ENCODE measurements at regions not wholly inside any gene's neighbourhood (a gene's known extent, or its start where the extent isn't known, plus 50 kb on each side); places are given as distances from the start of the nearest gene placed in this dataset.

DNA sequence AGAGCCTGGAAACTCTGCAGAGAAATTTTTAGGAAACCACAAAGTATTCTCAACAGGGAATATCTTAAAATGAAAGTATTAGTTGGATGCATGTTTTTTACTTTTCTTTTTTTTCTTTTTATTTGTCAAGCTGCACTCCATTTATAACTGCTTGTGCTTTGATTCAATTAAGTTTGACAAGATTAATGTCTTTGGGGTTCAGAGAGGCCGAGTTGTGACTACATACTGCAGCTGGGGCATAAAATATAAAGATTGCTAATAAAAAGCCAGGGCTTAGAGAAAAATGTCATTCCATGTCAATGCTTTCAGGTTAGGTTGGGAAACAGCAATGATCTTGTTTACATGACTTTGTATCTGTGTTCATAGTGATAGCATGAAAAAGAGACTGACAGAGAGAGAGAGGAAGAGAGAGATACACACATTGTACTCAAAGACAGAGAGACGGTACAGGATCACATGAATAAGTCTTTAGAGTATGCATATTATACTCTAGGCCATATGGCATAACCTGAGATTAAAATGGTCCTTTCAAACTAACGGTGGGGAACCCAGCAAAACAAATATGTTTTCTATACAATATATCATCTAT is 1022.3 kb upstream of the CNTNAP5 start:
- no peak for TF ChIP-seq EP300 (IDR thresholded peaks at IDR 0.05)
- TF ChIP-seq, protein P1, sequence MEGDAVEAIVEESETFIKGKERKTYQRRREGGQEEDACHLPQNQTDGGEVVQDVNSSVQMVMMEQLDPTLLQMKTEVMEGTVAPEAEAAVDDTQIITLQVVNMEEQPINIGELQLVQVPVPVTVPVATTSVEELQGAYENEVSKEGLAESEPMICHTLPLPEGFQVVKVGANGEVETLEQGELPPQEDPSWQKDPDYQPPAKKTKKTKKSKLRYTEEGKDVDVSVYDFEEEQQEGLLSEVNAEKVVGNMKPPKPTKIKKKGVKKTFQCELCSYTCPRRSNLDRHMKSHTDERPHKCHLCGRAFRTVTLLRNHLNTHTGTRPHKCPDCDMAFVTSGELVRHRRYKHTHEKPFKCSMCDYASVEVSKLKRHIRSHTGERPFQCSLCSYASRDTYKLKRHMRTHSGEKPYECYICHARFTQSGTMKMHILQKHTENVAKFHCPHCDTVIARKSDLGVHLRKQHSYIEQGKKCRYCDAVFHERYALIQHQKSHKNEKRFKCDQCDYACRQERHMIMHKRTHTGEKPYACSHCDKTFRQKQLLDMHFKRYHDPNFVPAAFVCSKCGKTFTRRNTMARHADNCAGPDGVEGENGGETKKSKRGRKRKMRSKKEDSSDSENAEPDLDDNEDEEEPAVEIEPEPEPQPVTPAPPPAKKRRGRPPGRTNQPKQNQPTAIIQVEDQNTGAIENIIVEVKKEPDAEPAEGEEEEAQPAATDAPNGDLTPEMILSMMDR (IDR thresholded peaks at IDR 0.05) = no peak

Measured in ovary (tissue), 3 donors.